ENCODE measurements at regions not wholly inside any gene's neighbourhood (a gene's known extent, or its start where the extent isn't known, plus 50 kb on each side); places are given as distances from the start of the nearest gene placed in this dataset.

DNA sequence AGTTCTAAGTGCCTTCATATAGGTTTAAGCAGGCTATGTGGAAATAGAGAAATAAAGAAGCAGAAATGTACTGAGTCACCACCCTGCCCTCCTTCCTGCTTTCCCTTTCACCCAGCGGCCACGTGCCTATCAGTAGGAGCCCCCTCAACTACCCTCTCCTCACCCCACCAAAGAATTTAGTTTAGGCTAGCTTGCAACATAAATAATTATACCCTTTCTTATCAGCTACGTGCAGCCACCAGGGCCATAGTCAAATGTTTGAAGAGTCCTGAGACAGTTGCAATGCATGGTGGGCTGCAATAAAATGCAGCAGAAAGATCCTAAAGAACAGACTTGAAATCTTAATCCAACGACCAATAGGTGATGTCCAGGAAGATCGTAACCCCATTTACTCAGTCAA, 101.2 kb downstream of the RTP5 start:
- Histone ChIP-seq H4K20me1 (ENCODE audit: control insufficient read depth, extremely low read depth, insufficient read depth, low read length) (no peaks in the 10 kb centered on the region), H3K9ac (ENCODE audit: insufficient read depth, low read length) (no peak overlapping the region), H3K4me1 (ENCODE audit: control insufficient read depth, extremely low read depth, insufficient read depth, low read length) (no peaks in the 10 kb centered on the region), H2AFZ (ENCODE audit: low read length) (no peak overlapping the region), H3K27ac (ENCODE audit: insufficient read depth, low read length) (no peak overlapping the region), H3K36me3 (ENCODE audit: control insufficient read depth, insufficient read depth, low read length) (no peaks in the 10 kb centered on the region), H3K9me3 (ENCODE audit: control insufficient read depth, insufficient read depth, low read depth, low read length) (no peaks in the 10 kb centered on the region), H3K4me3 (replicated peaks in 1 of 4; ENCODE audit: control extremely low read depth in 1 of 4, insufficient read depth in 1 of 4, low read depth in 3 of 4, low read length in 4 of 4) (no peak overlapping the region), H3K4me2 (ENCODE audit: extremely low read depth, insufficient read depth, low read length) (no peak overlapping the region), H3K27me3 (ENCODE audit: control insufficient read depth, insufficient read depth, low read length) (no peaks in the 10 kb centered on the region), H3K79me2 (ENCODE audit: control insufficient read depth, insufficient read depth, low read length) (no peaks in the 10 kb centered on the region)
- TF ChIP-seq EZH2 (IDR thresholded peaks at IDR 0.05; ENCODE audit: low read length, missing control alignments) = no peak
- TF ChIP-seq, protein P1, sequence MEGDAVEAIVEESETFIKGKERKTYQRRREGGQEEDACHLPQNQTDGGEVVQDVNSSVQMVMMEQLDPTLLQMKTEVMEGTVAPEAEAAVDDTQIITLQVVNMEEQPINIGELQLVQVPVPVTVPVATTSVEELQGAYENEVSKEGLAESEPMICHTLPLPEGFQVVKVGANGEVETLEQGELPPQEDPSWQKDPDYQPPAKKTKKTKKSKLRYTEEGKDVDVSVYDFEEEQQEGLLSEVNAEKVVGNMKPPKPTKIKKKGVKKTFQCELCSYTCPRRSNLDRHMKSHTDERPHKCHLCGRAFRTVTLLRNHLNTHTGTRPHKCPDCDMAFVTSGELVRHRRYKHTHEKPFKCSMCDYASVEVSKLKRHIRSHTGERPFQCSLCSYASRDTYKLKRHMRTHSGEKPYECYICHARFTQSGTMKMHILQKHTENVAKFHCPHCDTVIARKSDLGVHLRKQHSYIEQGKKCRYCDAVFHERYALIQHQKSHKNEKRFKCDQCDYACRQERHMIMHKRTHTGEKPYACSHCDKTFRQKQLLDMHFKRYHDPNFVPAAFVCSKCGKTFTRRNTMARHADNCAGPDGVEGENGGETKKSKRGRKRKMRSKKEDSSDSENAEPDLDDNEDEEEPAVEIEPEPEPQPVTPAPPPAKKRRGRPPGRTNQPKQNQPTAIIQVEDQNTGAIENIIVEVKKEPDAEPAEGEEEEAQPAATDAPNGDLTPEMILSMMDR (conservative IDR thresholded peaks at IDR 0.05 in 1 of 2, IDR thresholded peaks at IDR 0.05 in 1 of 2; ENCODE audit: low read depth in 1 of 2, low read length in 2 of 2) = no peak
- DNase-seq (ENCODE audit: low read depth in 2 of 2) = no peak

DNA sequence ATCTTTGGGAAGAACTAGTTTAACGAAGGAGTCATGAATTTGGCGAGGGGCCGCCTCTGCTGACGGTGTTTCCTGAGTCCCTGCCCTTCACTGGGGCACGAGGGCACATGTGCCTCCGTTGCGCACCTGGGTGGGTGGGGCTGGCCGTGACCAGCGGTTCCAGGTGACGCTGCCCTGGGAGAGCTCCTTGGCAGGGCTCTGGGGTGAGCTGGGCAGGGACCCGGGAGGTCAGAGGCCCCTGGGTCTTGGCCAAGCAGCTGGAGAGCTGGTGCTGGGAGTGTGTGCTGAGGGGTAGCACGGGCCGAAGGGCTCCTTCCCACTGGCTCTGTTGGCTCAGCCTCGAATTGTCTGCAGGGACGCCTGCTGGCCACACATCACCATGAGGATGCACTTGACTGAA, 104.6 kb downstream of the RTP5 start:
- no peaks in the 10 kb centered on the region for H3K79me2 ChIP-seq (ENCODE audit: control insufficient read depth, insufficient read depth, low read length)
- no peak for DNase-seq (ENCODE audit: low read depth in 2 of 2)
- no peaks in the 10 kb centered on the region for H3K4me1 ChIP-seq (ENCODE audit: control insufficient read depth, extremely low read depth, insufficient read depth, low read length)
- H3K4me3 ChIP-seq (replicated peaks in 1 of 4; ENCODE audit: control extremely low read depth in 1 of 4, insufficient read depth in 1 of 4, low read depth in 3 of 4, low read length in 4 of 4) = no peak overlapping the region
- H3K36me3 ChIP-seq (ENCODE audit: control insufficient read depth, insufficient read depth, low read length) = no peaks in the 10 kb centered on the region
- no peaks in the 10 kb centered on the region for H3K27me3 ChIP-seq (ENCODE audit: control insufficient read depth, insufficient read depth, low read length)
- no peaks in the 10 kb centered on the region for H3K9me3 ChIP-seq (ENCODE audit: control insufficient read depth, insufficient read depth, low read depth, low read length)
- no peak overlapping the region for H3K27ac ChIP-seq (ENCODE audit: insufficient read depth, low read length)
- no peak overlapping the region for H3K9ac ChIP-seq (ENCODE audit: insufficient read depth, low read length)
- TF ChIP-seq, protein P1 (conservative IDR thresholded peaks at IDR 0.05 in 1 of 2, IDR thresholded peaks at IDR 0.05 in 1 of 2; ENCODE audit: low read depth in 1 of 2, low read length in 2 of 2) = no peak
- no peak for TF ChIP-seq EZH2 (IDR thresholded peaks at IDR 0.05; ENCODE audit: low read length, missing control alignments)
- no peaks in the 10 kb centered on the region for H4K20me1 ChIP-seq (ENCODE audit: control insufficient read depth, extremely low read depth, insufficient read depth, low read length)
- H2AFZ ChIP-seq (ENCODE audit: low read length) = no peak overlapping the region
- H3K4me2 ChIP-seq (ENCODE audit: extremely low read depth, insufficient read depth, low read length) = no peak overlapping the region

DNA sequence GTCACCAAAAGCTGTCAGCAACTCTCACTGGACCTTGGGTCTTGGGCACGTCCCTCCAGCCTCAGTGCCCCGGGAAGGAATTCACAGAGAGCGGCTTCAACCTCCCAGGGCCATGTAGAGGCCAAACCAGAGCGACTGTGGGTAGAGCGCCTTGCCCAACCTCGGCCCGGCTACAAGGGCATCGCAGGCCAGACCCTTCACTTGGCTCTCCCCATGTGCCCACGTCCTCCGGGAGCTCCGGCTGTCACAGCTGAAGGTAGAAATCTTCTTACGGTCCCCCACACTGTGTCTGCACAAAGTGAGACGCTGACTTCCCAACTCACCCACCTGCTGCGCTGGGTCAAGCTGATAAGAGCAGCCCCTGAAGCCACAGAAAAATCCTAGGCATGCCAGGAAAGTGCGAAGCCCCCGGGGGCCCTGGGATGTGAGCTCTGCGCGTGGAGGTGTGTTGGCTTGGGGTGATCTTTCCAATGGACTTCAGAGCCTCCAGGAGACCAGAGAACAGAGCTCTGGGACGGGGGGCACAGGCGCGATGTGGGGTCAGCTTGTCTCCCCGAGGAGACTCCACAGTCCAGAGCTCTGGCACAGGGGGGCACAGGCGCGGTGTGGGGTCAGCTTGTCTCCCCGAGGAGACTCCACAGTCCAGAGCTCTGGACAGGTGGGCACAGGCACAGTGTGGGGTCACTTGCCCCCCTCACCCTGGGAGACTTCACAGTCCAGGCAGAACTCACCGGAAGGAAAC, 105.5 kb downstream of the RTP5 start:
- TF ChIP-seq, protein P1 (conservative IDR thresholded peaks at IDR 0.05 in 1 of 2, IDR thresholded peaks at IDR 0.05 in 1 of 2; ENCODE audit: low read depth in 1 of 2, low read length in 2 of 2) = no peak
- no peak for TF ChIP-seq EZH2 (IDR thresholded peaks at IDR 0.05; ENCODE audit: low read length, missing control alignments)
- H3K4me2 ChIP-seq (ENCODE audit: extremely low read depth, insufficient read depth, low read length) = no peak overlapping the region
- H3K4me1 ChIP-seq (ENCODE audit: control insufficient read depth, extremely low read depth, insufficient read depth, low read length) = no peaks in the 10 kb centered on the region

More for the DNA sequence above, 105.5 kb downstream of the RTP5 start:
- H3K9ac ChIP-seq (ENCODE audit: insufficient read depth, low read length) = no peak overlapping the region
- H3K4me3 ChIP-seq (replicated peaks in 1 of 4; ENCODE audit: control extremely low read depth in 1 of 4, insufficient read depth in 1 of 4, low read depth in 3 of 4, low read length in 4 of 4) = no peak overlapping the region
- no peaks in the 10 kb centered on the region for H3K27me3 ChIP-seq (ENCODE audit: control insufficient read depth, insufficient read depth, low read length)
- H3K79me2 ChIP-seq (ENCODE audit: control insufficient read depth, insufficient read depth, low read length) = no peaks in the 10 kb centered on the region
- H3K36me3 ChIP-seq (ENCODE audit: control insufficient read depth, insufficient read depth, low read length) = no peaks in the 10 kb centered on the region
- no peak overlapping the region for H2AFZ ChIP-seq (ENCODE audit: low read length)
- no peaks in the 10 kb centered on the region for H4K20me1 ChIP-seq (ENCODE audit: control insufficient read depth, extremely low read depth, insufficient read depth, low read length)
- no peak overlapping the region for H3K27ac ChIP-seq (ENCODE audit: insufficient read depth, low read length)
- DNase-seq (ENCODE audit: low read depth in 2 of 2) = no peak
- H3K9me3 ChIP-seq (ENCODE audit: control insufficient read depth, insufficient read depth, low read depth, low read length) = no peaks in the 10 kb centered on the region

Measured in fibroblast of lung (primary cell).